SK-N-MC (cell line): ENCODE measurements at regions not wholly inside any gene's neighbourhood (a gene's known extent, or its start where the extent isn't known, plus 50 kb on each side); places are given as distances from the start of the nearest gene placed in this dataset.

Source experiments
- EZH2 ChIP-seq: fragments of 200-600 bp; sonication (generic); IDR thresholded peaks from one replicate; pipeline ENCODE4 v1.6.1; 2017; ENCODE audit warnings: antibody characterized with exemption
- FOXP2 ChIP-seq: optimal IDR thresholded peaks from 2 replicates; pipeline ENCODE3; 2011; ENCODE audit warnings: mild to moderate bottlenecking, moderate library complexity; ENCODE audit not compliant: insufficient read depth; ENCODE audit errors: extremely low read length, control extremely low read depth
- POLR2AphosphoS5 ChIP-seq: IDR thresholded peaks from 2 replicates; pipeline ENCODE4 v1.6.1; 2012; ENCODE audit warnings: mild to moderate bottlenecking, low read depth, low read length, borderline replicate concordance

GRCh38 chr12:13462450-13462849, 265.9 kb downstream of the EMP1 start:
- TF ChIP-seq POLR2AphosphoS5 (no peak), EZH2 (no peak), FOXP2 (no peak)
